ENCODE measurements at regions not wholly inside any gene's neighbourhood (a gene's known extent, or its start where the extent isn't known, plus 50 kb on each side); places are given as distances from the start of the nearest gene placed in this dataset.

- no peak for TF ChIP-seq CTCF (IDR thresholded peaks at IDR 0.05; ENCODE audit: insufficient read depth, low read depth, low read length)
- TF ChIP-seq EZH2 (IDR thresholded peaks at IDR 0.05; ENCODE audit: insufficient read depth, low read length): no peak
Measured at GRCh38 chr6:12533586-12533985, 183.0 kb upstream of the PHACTR1 start.

Data from astrocyte (in vitro differentiated cells and primary cell).